ENCODE measurements at regions not wholly inside any gene's neighbourhood (a gene's known extent, or its start where the extent isn't known, plus 50 kb on each side); places are given as distances from the start of the nearest gene placed in this dataset.

DNA sequence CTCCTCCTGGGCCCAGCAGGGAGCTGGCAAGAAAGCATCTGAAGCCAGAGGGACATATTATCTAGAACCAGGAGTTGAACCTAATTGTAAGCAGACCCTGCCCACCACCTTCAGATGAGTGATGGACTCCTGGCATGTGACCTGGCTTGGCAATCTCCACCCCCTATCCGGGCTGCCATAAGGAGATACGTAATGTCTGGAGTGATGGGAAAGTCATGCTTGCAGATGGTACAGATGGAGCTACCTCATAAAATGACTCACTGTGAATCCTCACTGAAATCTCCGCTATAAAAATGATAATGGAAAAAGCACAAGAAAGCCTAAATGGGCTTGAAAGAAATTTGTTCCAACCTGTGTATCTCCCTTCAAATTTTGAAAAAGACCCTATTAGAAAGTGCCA, 157.5 kb downstream of the DMRT2 start:
- ATAC-seq (replicated peaks; ENCODE audit: extremely low read depth, poor library complexity, severe bottlenecking) (no peak), DNase-seq (ENCODE audit: low spot score in 2 of 2) (no peak)
- no peaks in the 10 kb centered on the region for H3K36me3 Mint-ChIP-seq (ENCODE audit: insufficient read depth)
- no peak overlapping the region for H3K27ac Mint-ChIP-seq (ENCODE audit: low read depth)
- H3K4me1 Mint-ChIP-seq, result no peaks in the 10 kb centered on the region
- H3K9me3 Mint-ChIP-seq, result peaks cover 5% of the 10 kb centered on the region
- H3K4me3 Mint-ChIP-seq, result no peak overlapping the region
- no peaks in the 10 kb centered on the region for H3K27me3 Mint-ChIP-seq

GRCh38 chr9:1208157-1208556, 158.0 kb downstream of the DMRT2 start:
- H3K27ac Mint-ChIP-seq (ENCODE audit: low read depth), result no peak overlapping the region
- no peak for DNase-seq (ENCODE audit: low spot score in 2 of 2)
- no peaks in the 10 kb centered on the region for H3K27me3 Mint-ChIP-seq
- peaks cover 5% of the 10 kb centered on the region for H3K9me3 Mint-ChIP-seq
- no peaks in the 10 kb centered on the region for H3K4me1 Mint-ChIP-seq
- H3K4me3 Mint-ChIP-seq, result no peak overlapping the region
- H3K36me3 Mint-ChIP-seq (ENCODE audit: insufficient read depth), result no peaks in the 10 kb centered on the region
- no peak for ATAC-seq (replicated peaks; ENCODE audit: extremely low read depth, poor library complexity, severe bottlenecking)

GRCh38 chr9:1210954-1211353, 160.8 kb downstream of the DMRT2 start:
- H3K4me3 Mint-ChIP-seq, result no peak overlapping the region
- ATAC-seq (replicated peaks; ENCODE audit: extremely low read depth, poor library complexity, severe bottlenecking) (no peak), DNase-seq (ENCODE audit: low spot score in 2 of 2) (no peak)
- no peaks in the 10 kb centered on the region for H3K27me3 Mint-ChIP-seq
- H3K27ac Mint-ChIP-seq (ENCODE audit: low read depth), result no peak overlapping the region
- H3K4me1 Mint-ChIP-seq, result no peaks in the 10 kb centered on the region
- H3K36me3 Mint-ChIP-seq (ENCODE audit: insufficient read depth), result no peaks in the 10 kb centered on the region
- H3K9me3 Mint-ChIP-seq, result peaks cover 5% of the 10 kb centered on the region

DNA sequence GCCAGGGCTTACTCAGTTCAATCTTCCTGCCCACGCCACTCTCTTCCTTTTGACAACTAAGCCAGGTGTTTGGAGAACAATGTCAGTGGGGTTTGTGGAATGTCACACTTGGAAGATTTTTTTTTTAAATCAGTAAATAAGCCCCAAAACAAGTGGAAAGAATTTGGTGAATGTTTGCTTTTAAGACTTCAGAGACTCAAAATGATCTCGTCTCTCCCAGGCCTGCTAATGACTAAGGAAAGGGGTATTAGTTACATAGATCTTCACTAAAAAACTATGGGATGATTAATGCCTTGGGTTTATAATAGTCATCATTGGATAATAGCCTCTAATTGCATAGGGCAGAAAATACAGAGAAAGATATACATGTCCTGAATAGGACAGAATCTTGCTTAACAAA, 166.4 kb downstream of the DMRT2 start:
- Mint-ChIP-seq H3K27ac (ENCODE audit: low read depth) (no peak overlapping the region), H3K4me1 (no peaks in the 10 kb centered on the region), H3K36me3 (ENCODE audit: insufficient read depth) (no peaks in the 10 kb centered on the region), H3K9me3 (no peaks in the 10 kb centered on the region), H3K4me3 (no peak overlapping the region), H3K27me3 (no peaks in the 10 kb centered on the region)
- ATAC-seq (replicated peaks; ENCODE audit: extremely low read depth, poor library complexity, severe bottlenecking), result no peak
- no peak for DNase-seq (ENCODE audit: low spot score in 2 of 2)

- no peak overlapping the region for H3K27ac Mint-ChIP-seq (ENCODE audit: low read depth)
- no peak for ATAC-seq (replicated peaks; ENCODE audit: extremely low read depth, poor library complexity, severe bottlenecking)
- DNase-seq (ENCODE audit: low spot score in 2 of 2), result no peak
- no peaks in the 10 kb centered on the region for H3K4me1 Mint-ChIP-seq
- no peaks in the 10 kb centered on the region for H3K27me3 Mint-ChIP-seq
- H3K4me3 Mint-ChIP-seq, result no peak overlapping the region
- no peaks in the 10 kb centered on the region for H3K36me3 Mint-ChIP-seq (ENCODE audit: insufficient read depth)
- H3K9me3 Mint-ChIP-seq, result no peaks in the 10 kb centered on the region
Observed at GRCh38 chr9:1217076-1217475, 166.9 kb downstream of the DMRT2 start.

DNA sequence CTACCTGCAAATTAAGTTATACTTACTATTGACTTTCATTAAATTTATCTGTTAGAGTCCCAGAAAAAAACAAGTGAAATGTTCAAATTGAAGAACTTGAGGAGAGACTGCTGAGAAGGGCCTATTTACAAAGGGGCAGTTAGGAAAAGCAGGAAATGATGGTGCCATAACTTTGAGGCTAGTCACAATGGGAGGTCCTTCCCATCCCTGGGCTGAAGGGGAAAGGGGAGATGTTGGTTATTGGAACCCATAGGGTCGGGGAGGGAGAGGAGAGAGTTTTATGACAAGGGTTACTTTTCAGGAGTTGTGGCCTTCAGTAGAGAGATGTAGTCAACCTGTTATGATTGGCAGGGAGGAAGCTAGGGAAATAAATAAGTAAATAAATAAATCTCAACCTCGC, 169.1 kb downstream of the DMRT2 start:
- H3K27ac Mint-ChIP-seq (ENCODE audit: low read depth), result no peak overlapping the region
- H3K9me3 Mint-ChIP-seq, result no peaks in the 10 kb centered on the region
- H3K4me3 Mint-ChIP-seq, result no peak overlapping the region
- H3K27me3 Mint-ChIP-seq, result no peaks in the 10 kb centered on the region
- DNase-seq (ENCODE audit: low spot score in 2 of 2) (no peak), ATAC-seq (replicated peaks; ENCODE audit: extremely low read depth, poor library complexity, severe bottlenecking) (no peak)
- H3K36me3 Mint-ChIP-seq (ENCODE audit: insufficient read depth), result no peaks in the 10 kb centered on the region
- no peaks in the 10 kb centered on the region for H3K4me1 Mint-ChIP-seq

DNA sequence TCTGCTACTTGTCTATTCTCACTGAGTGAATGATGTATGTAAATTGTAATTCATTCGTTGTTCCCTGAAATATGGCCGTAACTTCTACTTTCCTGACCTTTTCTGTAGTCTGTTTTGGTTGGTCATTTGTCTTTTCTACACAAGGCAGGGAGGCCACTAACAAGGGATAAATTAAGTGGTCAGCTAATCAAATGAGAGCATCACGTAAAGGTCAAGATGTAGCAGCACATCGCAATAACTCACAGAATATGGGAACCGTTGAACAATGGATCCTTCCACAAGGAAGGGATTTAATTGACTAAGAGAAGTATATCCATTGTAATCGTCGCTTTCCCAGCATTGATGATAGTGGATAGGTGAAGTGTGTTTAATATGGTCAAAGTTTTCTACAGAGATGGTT, 171.1 kb downstream of the DMRT2 start:
- no peaks in the 10 kb centered on the region for H3K27me3 Mint-ChIP-seq
- DNase-seq (ENCODE audit: low spot score in 2 of 2) (no peak), ATAC-seq (replicated peaks; ENCODE audit: extremely low read depth, poor library complexity, severe bottlenecking) (no peak)
- no peaks in the 10 kb centered on the region for H3K36me3 Mint-ChIP-seq (ENCODE audit: insufficient read depth)
- no peak overlapping the region for H3K27ac Mint-ChIP-seq (ENCODE audit: low read depth)
- H3K4me3 Mint-ChIP-seq, result no peak overlapping the region
- no peaks in the 10 kb centered on the region for H3K9me3 Mint-ChIP-seq
- H3K4me1 Mint-ChIP-seq, result no peaks in the 10 kb centered on the region

DNA sequence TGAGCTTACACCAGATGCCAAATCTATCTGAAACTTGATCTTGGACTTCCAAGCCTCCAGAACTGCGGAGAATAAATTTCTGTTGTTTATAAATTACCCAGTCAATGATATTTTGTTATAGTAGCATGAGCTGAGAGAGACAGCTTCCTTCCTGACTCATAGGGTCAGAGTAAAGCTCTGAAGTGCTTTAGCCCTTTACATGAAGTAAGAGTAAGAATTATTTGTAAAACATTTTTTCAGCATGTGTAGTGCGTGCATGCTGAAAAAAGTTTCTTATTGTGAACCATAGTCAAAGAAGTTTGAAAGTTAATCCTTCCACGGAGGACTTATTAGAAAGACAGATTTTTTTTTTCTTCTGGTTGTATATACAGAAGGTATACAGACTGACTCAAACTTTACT, 172.4 kb downstream of the DMRT2 start:
- no peaks in the 10 kb centered on the region for H3K36me3 Mint-ChIP-seq (ENCODE audit: insufficient read depth)
- no peaks in the 10 kb centered on the region for H3K9me3 Mint-ChIP-seq
- no peaks in the 10 kb centered on the region for H3K4me1 Mint-ChIP-seq
- DNase-seq (ENCODE audit: low spot score in 2 of 2), result no peak
- ATAC-seq (replicated peaks; ENCODE audit: extremely low read depth, poor library complexity, severe bottlenecking), result no peak
- H3K27ac Mint-ChIP-seq (ENCODE audit: low read depth), result no peak overlapping the region
- H3K27me3 Mint-ChIP-seq, result no peaks in the 10 kb centered on the region
- no peak overlapping the region for H3K4me3 Mint-ChIP-seq

GRCh38 chr9:1231998-1232919, 182.1 kb downstream of the DMRT2 start:
- ATAC-seq (replicated peaks; ENCODE audit: extremely low read depth, poor library complexity, severe bottlenecking), result no peak
- no peak for DNase-seq (ENCODE audit: low spot score in 2 of 2)
- H3K36me3 Mint-ChIP-seq (ENCODE audit: insufficient read depth), result no peaks in the 10 kb centered on the region

GRCh38 chr9:1233568-1233967, 183.4 kb downstream of the DMRT2 start:
- no peak for DNase-seq (ENCODE audit: low spot score in 2 of 2)

More at GRCh38 chr9:1231998-1232919, 182.1 kb downstream of the DMRT2 start:
- Mint-ChIP-seq H3K27ac (ENCODE audit: low read depth) (no peak overlapping the region), H3K27me3 (no peaks in the 10 kb centered on the region), H3K9me3 (no peaks in the 10 kb centered on the region), H3K4me3 (no peak overlapping the region), H3K4me1 (no peaks in the 10 kb centered on the region)

DNA sequence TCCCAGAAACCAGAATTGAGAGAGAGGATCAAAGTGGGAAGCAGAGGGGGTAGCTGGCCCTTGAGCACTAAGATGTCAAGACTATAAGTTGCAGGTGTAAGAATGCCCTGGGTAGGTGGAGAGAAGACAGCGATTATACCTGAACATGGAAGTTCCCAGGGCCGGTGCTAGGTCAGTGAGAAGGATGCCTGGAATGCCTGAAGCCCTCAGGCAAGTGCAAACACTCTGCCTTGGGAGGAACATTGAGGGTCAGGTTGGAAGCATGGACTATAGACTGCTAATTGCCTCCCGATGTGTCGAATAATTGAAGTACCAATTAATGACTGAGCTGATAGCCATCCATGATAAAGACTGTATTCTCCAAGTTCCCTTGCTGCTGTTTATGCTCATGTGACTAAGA, 185.5 kb downstream of the DMRT2 start:
- DNase-seq (ENCODE audit: low spot score in 2 of 2) (no peak), ATAC-seq (replicated peaks; ENCODE audit: extremely low read depth, poor library complexity, severe bottlenecking) (no peak)
- Mint-ChIP-seq H3K4me3 (no peak overlapping the region), H3K4me1 (no peaks in the 10 kb centered on the region), H3K36me3 (ENCODE audit: insufficient read depth) (no peaks in the 10 kb centered on the region), H3K27ac (ENCODE audit: low read depth) (no peak overlapping the region), H3K27me3 (peaks cover 13% of the 10 kb centered on the region), H3K9me3 (peaks cover 3% of the 10 kb centered on the region)

More at GRCh38 chr9:1233568-1233967, 183.4 kb downstream of the DMRT2 start:
- H3K27ac Mint-ChIP-seq (ENCODE audit: low read depth), result no peak overlapping the region
- H3K27me3 Mint-ChIP-seq, result no peaks in the 10 kb centered on the region
- H3K36me3 Mint-ChIP-seq (ENCODE audit: insufficient read depth), result no peaks in the 10 kb centered on the region
- no peaks in the 10 kb centered on the region for H3K4me1 Mint-ChIP-seq
- no peak overlapping the region for H3K4me3 Mint-ChIP-seq
- H3K9me3 Mint-ChIP-seq, result no peaks in the 10 kb centered on the region
- no peak for ATAC-seq (replicated peaks; ENCODE audit: extremely low read depth, poor library complexity, severe bottlenecking)

DNA sequence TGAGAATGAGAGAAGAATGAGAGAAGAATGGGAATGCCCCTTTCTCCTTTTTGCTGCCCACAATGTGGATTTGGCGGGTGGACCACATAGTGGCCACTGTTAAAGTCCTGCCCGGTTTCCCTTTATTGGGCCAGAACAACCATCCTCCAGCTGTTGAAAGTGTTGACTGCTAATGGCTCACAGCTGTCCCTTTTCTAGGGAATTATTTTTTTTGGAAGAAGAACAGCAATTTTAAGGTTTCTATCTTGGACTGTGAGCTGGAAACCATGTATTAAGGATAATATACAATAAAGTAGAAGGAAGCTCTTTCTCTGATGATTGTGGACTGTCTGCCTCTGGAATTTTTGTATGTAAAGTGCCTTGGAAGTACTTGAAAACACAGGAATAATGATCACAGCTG, 185.9 kb downstream of the DMRT2 start:
- Mint-ChIP-seq H3K4me3 (no peak overlapping the region), H3K4me1 (no peaks in the 10 kb centered on the region), H3K9me3 (peaks cover 7% of the 10 kb centered on the region), H3K27ac (ENCODE audit: low read depth) (no peak overlapping the region), H3K27me3 (peaks cover 17% of the 10 kb centered on the region), H3K36me3 (ENCODE audit: insufficient read depth) (no peaks in the 10 kb centered on the region)
- ATAC-seq (replicated peaks; ENCODE audit: extremely low read depth, poor library complexity, severe bottlenecking), result no peak
- no peak for DNase-seq (ENCODE audit: low spot score in 2 of 2)

DNA sequence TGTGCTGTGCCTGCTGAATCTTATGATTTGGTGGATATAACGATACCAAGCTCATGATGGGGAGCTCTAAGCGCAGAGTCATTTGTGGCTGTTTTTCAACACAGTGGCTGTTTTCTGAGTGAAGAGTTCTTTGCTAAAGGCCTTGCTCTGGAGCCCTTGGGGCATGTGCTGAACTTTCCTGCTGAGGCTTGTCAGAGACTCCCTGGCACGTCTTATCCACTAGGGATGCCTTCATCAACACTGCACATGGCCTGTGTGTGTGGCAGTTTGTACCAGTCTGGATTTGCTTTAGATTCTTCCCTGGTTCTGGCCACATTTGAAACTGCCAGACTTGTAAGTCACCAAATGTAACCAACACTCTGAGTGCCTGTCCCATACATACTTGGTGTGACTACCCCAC, 188.2 kb downstream of the DMRT2 start:
- no peak for DNase-seq (ENCODE audit: low spot score in 2 of 2)
- ATAC-seq (replicated peaks; ENCODE audit: extremely low read depth, poor library complexity, severe bottlenecking), result no peak
- H3K36me3 Mint-ChIP-seq (ENCODE audit: insufficient read depth), result no peaks in the 10 kb centered on the region
- H3K27me3 Mint-ChIP-seq, result peaks cover 21% of the 10 kb centered on the region
- H3K4me3 Mint-ChIP-seq, result no peak overlapping the region
- no peak overlapping the region for H3K27ac Mint-ChIP-seq (ENCODE audit: low read depth)
- H3K4me1 Mint-ChIP-seq, result no peaks in the 10 kb centered on the region
- H3K9me3 Mint-ChIP-seq, result peaks cover 9% of the 10 kb centered on the region
